ENCODE measurements at regions not wholly inside any gene's neighbourhood (a gene's known extent, or its start where the extent isn't known, plus 50 kb on each side); places are given as distances from the start of the nearest gene placed in this dataset.

GRCh38 chr6:9370480-9370879 lies 935.1 kb upstream of the SLC35B3 start:
- no peak for TF ChIP-seq CTCF (conservative IDR thresholded peaks at IDR 0.05)
- no peak overlapping the region for H3K27ac ChIP-seq

- TF ChIP-seq CTCF (conservative IDR thresholded peaks at IDR 0.05), result no peak
- no peak overlapping the region for H3K27ac ChIP-seq
Observed at GRCh38 chr6:9365378-9365777, 930.0 kb upstream of the SLC35B3 start.

- no peak for TF ChIP-seq CTCF (conservative IDR thresholded peaks at IDR 0.05)
- no peak overlapping the region for H3K27ac ChIP-seq
Observed at GRCh38 chr6:9361749-9362148, 926.4 kb upstream of the SLC35B3 start.

GRCh38 chr6:9360881-9361280 lies 925.5 kb upstream of the SLC35B3 start:
- no peak for TF ChIP-seq CTCF (conservative IDR thresholded peaks at IDR 0.05)
- no peak overlapping the region for H3K27ac ChIP-seq

- no peak for TF ChIP-seq CTCF (conservative IDR thresholded peaks at IDR 0.05)
- no peak overlapping the region for H3K27ac ChIP-seq
Observed at GRCh38 chr6:9347608-9348007, 912.3 kb upstream of the SLC35B3 start.

- TF ChIP-seq CTCF (conservative IDR thresholded peaks at IDR 0.05), result no peak
Observed at GRCh38 chr6:9346923-9347322, 911.6 kb upstream of the SLC35B3 start.

GRCh38 chr6:9335431-9335830 lies 900.1 kb upstream of the SLC35B3 start:
- no peak for TF ChIP-seq CTCF (conservative IDR thresholded peaks at IDR 0.05)
- no peak overlapping the region for H3K27ac ChIP-seq

More at GRCh38 chr6:9346923-9347322, 911.6 kb upstream of the SLC35B3 start:
- no peak overlapping the region for H3K27ac ChIP-seq

GRCh38 chr6:9334979-9335378 lies 899.6 kb upstream of the SLC35B3 start:
- TF ChIP-seq CTCF (conservative IDR thresholded peaks at IDR 0.05), result no peak
- no peak overlapping the region for H3K27ac ChIP-seq

Measured in VCaP (cell line).